Right atrium auricular region (tissue), 2 donors: ENCODE measurements at regions not wholly inside any gene's neighbourhood (a gene's known extent, or its start where the extent isn't known, plus 50 kb on each side); places are given as distances from the start of the nearest gene placed in this dataset.

Source experiments
- DNase-seq: peaks from one replicate; pipeline ENCODE4 v3.0.0-alpha.2; 2019; ENCODE audit warnings: low spot score
- H3K27ac ChIP-seq, 2 donors: fragments of 200-600 bp; sonication (generic); 1 replicate in 1 of 2; 2 replicates in 1 of 2; pipeline ENCODE4 v1.5.1; 2016 to 2019
- H3K27me3 ChIP-seq, 2 donors: fragments of 200-600 bp; sonication (generic); one replicate each; pipeline versions ENCODE4 v1.5.1 to v1.6.0; 2017 to 2019
- H3K36me3 ChIP-seq: fragments of 200-600 bp; sonication (generic); one replicate; pipeline ENCODE4 v1.5.1; 2016
- H3K4me1 ChIP-seq, 2 donors: fragments of 200-600 bp; sonication (generic); one replicate each; pipeline versions ENCODE4 v1.5.1 to v1.6.0; 2017 to 2019
- H3K4me3 ChIP-seq, 2 donors: fragments of 200-600 bp; sonication (generic); 1 replicate in 1 of 2; 2 replicates in 1 of 2; pipeline ENCODE4 v1.5.1; 2017 to 2019; ENCODE audit warnings: mild to moderate bottlenecking in 1 of 2, moderate library complexity in 1 of 2
- H3K9me3 ChIP-seq, 2 donors: fragments of 200-600 bp; sonication (generic); one replicate each; pipeline ENCODE4 v1.5.1; 2019
- CTCF ChIP-seq, 2 donors: fragments of 200-600 bp; sonication (generic); IDR thresholded peaks; one replicate each; pipeline ENCODE4 v1.5.1; 2019; ENCODE audit warnings: antibody characterized with exemption in 2 of 2

- Histone ChIP-seq H3K27ac (no peak overlapping the region), H3K4me1 (no peaks in the 10 kb centered on the region), H3K4me3 (no peak overlapping the region), H3K9me3 (no peaks in the 10 kb centered on the region), H3K36me3 (no peaks in the 10 kb centered on the region), H3K27me3 (no peaks in the 10 kb centered on the region)
- DNase-seq: no peak
- TF ChIP-seq CTCF (IDR thresholded peaks at IDR 0.05): no peak
Observed at GRCh38 chr14:53703457-53703856, 253.2 kb downstream of the BMP4 start.

- Histone ChIP-seq H3K36me3 (no peaks in the 10 kb centered on the region), H3K27me3 (no peaks in the 10 kb centered on the region)
Observed at GRCh38 chr14:53701108-53701875, 255.3 kb downstream of the BMP4 start.

GRCh38 chr14:53696217-53696965, 260.2 kb downstream of the BMP4 start:
- H3K4me1 ChIP-seq: no peaks in the 10 kb centered on the region
- no peak for TF ChIP-seq CTCF (IDR thresholded peaks at IDR 0.05)
- no peak for DNase-seq

More at GRCh38 chr14:53701108-53701875, 255.3 kb downstream of the BMP4 start:
- no peak overlapping the region for H3K4me3 ChIP-seq
- TF ChIP-seq CTCF (IDR thresholded peaks at IDR 0.05): no peak
- H3K27ac ChIP-seq: no peak overlapping the region
- H3K4me1 ChIP-seq: no peaks in the 10 kb centered on the region
- no peak for DNase-seq
- H3K9me3 ChIP-seq: no peaks in the 10 kb centered on the region

GRCh38 chr14:53695692-53696214, 260.9 kb downstream of the BMP4 start:
- TF ChIP-seq CTCF (IDR thresholded peaks at IDR 0.05): no peak
- H3K36me3 ChIP-seq: no peaks in the 10 kb centered on the region
- H3K9me3 ChIP-seq: no peaks in the 10 kb centered on the region
- no peak overlapping the region for H3K4me3 ChIP-seq
- H3K27me3 ChIP-seq: no peaks in the 10 kb centered on the region
- no peak for DNase-seq
- no peaks in the 10 kb centered on the region for H3K4me1 ChIP-seq
- H3K27ac ChIP-seq: no peak overlapping the region

More at GRCh38 chr14:53696217-53696965, 260.2 kb downstream of the BMP4 start:
- Histone ChIP-seq H3K27ac (no peak overlapping the region), H3K9me3 (no peaks in the 10 kb centered on the region), H3K4me3 (no peak overlapping the region), H3K36me3 (no peaks in the 10 kb centered on the region), H3K27me3 (no peaks in the 10 kb centered on the region)

GRCh38 chr14:53692885-53693284, 263.7 kb downstream of the BMP4 start:
- H3K27ac ChIP-seq: no peak overlapping the region
- H3K4me3 ChIP-seq: no peak overlapping the region
- H3K27me3 ChIP-seq: no peaks in the 10 kb centered on the region
- no peaks in the 10 kb centered on the region for H3K36me3 ChIP-seq
- H3K4me1 ChIP-seq: no peaks in the 10 kb centered on the region
- no peak for DNase-seq
- TF ChIP-seq CTCF (IDR thresholded peaks at IDR 0.05): no peak
- H3K9me3 ChIP-seq: no peaks in the 10 kb centered on the region
